ENCODE measurements at regions not wholly inside any gene's neighbourhood (a gene's known extent, or its start where the extent isn't known, plus 50 kb on each side); places are given as distances from the start of the nearest gene placed in this dataset.
"Not testable (repeated sequence)": the region's sequence is repeated elsewhere in the genome, so short reads cannot be mapped to it uniquely, and the experiment has no call there.

- no peaks in the 10 kb centered on the region for H3K79me2 ChIP-seq (ENCODE audit: low read length)
- no peak overlapping the region for H3K27ac ChIP-seq (ENCODE audit: low read length)
- no peaks in the 10 kb centered on the region for H3K9me2 ChIP-seq (replicated peaks; ENCODE audit: insufficient read depth, low read length)
- no peaks in the 10 kb centered on the region for H3K36me3 ChIP-seq (ENCODE audit: insufficient read depth, low read length)
- peaks cover 10% of the 10 kb centered on the region for H3K4me1 ChIP-seq (ENCODE audit: low read length)
- no peaks in the 10 kb centered on the region for H3K9me3 ChIP-seq (ENCODE audit: low read length)
- H2AFZ ChIP-seq (ENCODE audit: low read length): no peak overlapping the region
- no peaks in the 10 kb centered on the region for H3K27me3 ChIP-seq (ENCODE audit: low read length)
- no peaks in the 10 kb centered on the region for H4K20me1 ChIP-seq (ENCODE audit: insufficient read depth, low read depth, low read length)
- no peak overlapping the region for H3K4me3 ChIP-seq (ENCODE audit: low read length)
- H3K9ac ChIP-seq (ENCODE audit: low read length): no peak overlapping the region
- H3K4me2 ChIP-seq (ENCODE audit: low read depth, low read length, poor library complexity, severe bottlenecking): no peak overlapping the region
- no peak for DNase-seq
Measured at GRCh38 chr12:12007001-12007712, 63.6 kb upstream of the BCL2L14 start.

- no peak overlapping the region for H2AFZ ChIP-seq (ENCODE audit: low read length)
- H3K27ac ChIP-seq (ENCODE audit: low read length): no peak overlapping the region
- no peaks in the 10 kb centered on the region for H3K27me3 ChIP-seq (ENCODE audit: low read length)
- no peaks in the 10 kb centered on the region for H3K79me2 ChIP-seq (ENCODE audit: low read length)
- no peak for DNase-seq
- peaks cover 10% of the 10 kb centered on the region for H3K4me1 ChIP-seq (ENCODE audit: low read length)
- no peak overlapping the region for H3K9ac ChIP-seq (ENCODE audit: low read length)
- no peak overlapping the region for H3K4me2 ChIP-seq (ENCODE audit: low read depth, low read length, poor library complexity, severe bottlenecking)
- no peaks in the 10 kb centered on the region for H4K20me1 ChIP-seq (ENCODE audit: insufficient read depth, low read depth, low read length)
- no peaks in the 10 kb centered on the region for H3K9me3 ChIP-seq (ENCODE audit: low read length)
- H3K36me3 ChIP-seq (ENCODE audit: insufficient read depth, low read length): no peaks in the 10 kb centered on the region
- no peak overlapping the region for H3K4me3 ChIP-seq (ENCODE audit: low read length)
- H3K9me2 ChIP-seq (replicated peaks; ENCODE audit: insufficient read depth, low read length): no peaks in the 10 kb centered on the region
Measured at GRCh38 chr12:12007713-12008231, 63.0 kb upstream of the BCL2L14 start.

GRCh38 chr12:12008232-12008850, 62.4 kb upstream of the BCL2L14 start:
- Histone ChIP-seq H3K4me2 (ENCODE audit: low read depth, low read length, poor library complexity, severe bottlenecking) (no peak overlapping the region), H3K9me3 (ENCODE audit: low read length) (no peaks in the 10 kb centered on the region), H3K9ac (ENCODE audit: low read length) (no peak overlapping the region), H2AFZ (ENCODE audit: low read length) (no peak overlapping the region), H3K27ac (ENCODE audit: low read length) (no peak overlapping the region), H3K4me1 (ENCODE audit: low read length) (peaks cover 10% of the 10 kb centered on the region), H3K4me3 (ENCODE audit: low read length) (no peak overlapping the region), H3K27me3 (ENCODE audit: low read length) (no peaks in the 10 kb centered on the region), H3K79me2 (ENCODE audit: low read length) (no peaks in the 10 kb centered on the region), H3K9me2 (replicated peaks; ENCODE audit: insufficient read depth, low read length) (no peaks in the 10 kb centered on the region), H4K20me1 (ENCODE audit: insufficient read depth, low read depth, low read length) (no peaks in the 10 kb centered on the region), H3K36me3 (ENCODE audit: insufficient read depth, low read length) (no peaks in the 10 kb centered on the region)
- no peak for DNase-seq

- Histone ChIP-seq H3K27ac (ENCODE audit: low read length) (no peak overlapping the region), H3K4me2 (ENCODE audit: low read depth, low read length, poor library complexity, severe bottlenecking) (no peak overlapping the region), H4K20me1 (ENCODE audit: insufficient read depth, low read depth, low read length) (no peaks in the 10 kb centered on the region), H3K9ac (ENCODE audit: low read length) (no peak overlapping the region), H3K4me1 (ENCODE audit: low read length) (peaks cover 10% of the 10 kb centered on the region), H3K9me3 (ENCODE audit: low read length) (no peaks in the 10 kb centered on the region), H3K36me3 (ENCODE audit: insufficient read depth, low read length) (no peaks in the 10 kb centered on the region), H3K4me3 (ENCODE audit: low read length) (no peak overlapping the region), H3K79me2 (ENCODE audit: low read length) (no peaks in the 10 kb centered on the region), H3K27me3 (ENCODE audit: low read length) (no peaks in the 10 kb centered on the region), H3K9me2 (replicated peaks; ENCODE audit: insufficient read depth, low read length) (no peaks in the 10 kb centered on the region), H2AFZ (ENCODE audit: low read length) (no peak overlapping the region)
- DNase-seq: no peak
Measured at GRCh38 chr12:12008931-12009611, 61.7 kb upstream of the BCL2L14 start.

- not testable (repeated sequence) for H3K9me3 ChIP-seq (ENCODE audit: low read length)
Measured at GRCh38 chr12:12009749-12010276, 60.9 kb upstream of the BCL2L14 start.

GRCh38 chr12:12010277-12011039, 60.3 kb upstream of the BCL2L14 start:
- Histone ChIP-seq H2AFZ (ENCODE audit: low read length) (peak overlapping the region; percentile 63; the same call in 1 of the 2 replicates), H3K9me2 (replicated peaks; ENCODE audit: insufficient read depth, low read length) (no peaks in the 10 kb centered on the region), H3K9me3 (ENCODE audit: low read length) (no peaks in the 10 kb centered on the region), H4K20me1 (ENCODE audit: insufficient read depth, low read depth, low read length) (no peaks in the 10 kb centered on the region), H3K9ac (ENCODE audit: low read length) (no peak overlapping the region), H3K4me2 (ENCODE audit: low read depth, low read length, poor library complexity, severe bottlenecking) (peak overlapping the region; percentile 34), H3K4me3 (ENCODE audit: low read length) (no peak overlapping the region), H3K79me2 (ENCODE audit: low read length) (no peaks in the 10 kb centered on the region), H3K36me3 (ENCODE audit: insufficient read depth, low read length) (no peaks in the 10 kb centered on the region), H3K4me1 (ENCODE audit: low read length) (peaks cover 10% of the 10 kb centered on the region), H3K27ac (ENCODE audit: low read length) (no peak overlapping the region), H3K27me3 (ENCODE audit: low read length) (no peaks in the 10 kb centered on the region)
- DNase-seq: peak; percentile 45

More at GRCh38 chr12:12009749-12010276, 60.9 kb upstream of the BCL2L14 start:
- Histone ChIP-seq H3K4me2 (ENCODE audit: low read depth, low read length, poor library complexity, severe bottlenecking) (peak overlapping the region; percentile 34), H2AFZ (ENCODE audit: low read length) (peak overlapping the region; percentile 63; the same call in 1 of the 2 replicates)
- H3K9ac ChIP-seq (ENCODE audit: low read length); H3K4me3 ChIP-seq (ENCODE audit: low read length); H3K79me2 ChIP-seq (ENCODE audit: low read length); DNase-seq; H3K27me3 ChIP-seq (ENCODE audit: low read length); H3K27ac ChIP-seq (ENCODE audit: low read length); H3K9me2 ChIP-seq (replicated peaks; ENCODE audit: insufficient read depth, low read length); H3K36me3 ChIP-seq (ENCODE audit: insufficient read depth, low read length); H3K4me1 ChIP-seq (ENCODE audit: low read length); H4K20me1 ChIP-seq (ENCODE audit: insufficient read depth, low read depth, low read length): not testable (repeated sequence)

- H3K4me2 ChIP-seq (ENCODE audit: low read depth, low read length, poor library complexity, severe bottlenecking): no peak overlapping the region
- no peaks in the 10 kb centered on the region for H3K27me3 ChIP-seq (ENCODE audit: low read length)
- no peak overlapping the region for H3K27ac ChIP-seq (ENCODE audit: low read length)
- no peaks in the 10 kb centered on the region for H4K20me1 ChIP-seq (ENCODE audit: insufficient read depth, low read depth, low read length)
- no peak overlapping the region for H2AFZ ChIP-seq (ENCODE audit: low read length)
- H3K9ac ChIP-seq (ENCODE audit: low read length): no peak overlapping the region
- H3K36me3 ChIP-seq (ENCODE audit: insufficient read depth, low read length): no peaks in the 10 kb centered on the region
- H3K9me3 ChIP-seq (ENCODE audit: low read length): no peaks in the 10 kb centered on the region
- H3K4me3 ChIP-seq (ENCODE audit: low read length): no peak overlapping the region
- H3K79me2 ChIP-seq (ENCODE audit: low read length): no peaks in the 10 kb centered on the region
- no peaks in the 10 kb centered on the region for H3K9me2 ChIP-seq (replicated peaks; ENCODE audit: insufficient read depth, low read length)
- DNase-seq: peak; percentile 38
- H3K4me1 ChIP-seq (ENCODE audit: low read length): peaks cover 10% of the 10 kb centered on the region
Measured at GRCh38 chr12:12011880-12012260, 58.9 kb upstream of the BCL2L14 start.

Data from Karpas-422 (cell line).